ENCODE measurements at regions not wholly inside any gene's neighbourhood (a gene's known extent, or its start where the extent isn't known, plus 50 kb on each side); places are given as distances from the start of the nearest gene placed in this dataset.
A peak's percentile ranks its signal among the peaks of the same experiment; 100 is the strongest.

DNA sequence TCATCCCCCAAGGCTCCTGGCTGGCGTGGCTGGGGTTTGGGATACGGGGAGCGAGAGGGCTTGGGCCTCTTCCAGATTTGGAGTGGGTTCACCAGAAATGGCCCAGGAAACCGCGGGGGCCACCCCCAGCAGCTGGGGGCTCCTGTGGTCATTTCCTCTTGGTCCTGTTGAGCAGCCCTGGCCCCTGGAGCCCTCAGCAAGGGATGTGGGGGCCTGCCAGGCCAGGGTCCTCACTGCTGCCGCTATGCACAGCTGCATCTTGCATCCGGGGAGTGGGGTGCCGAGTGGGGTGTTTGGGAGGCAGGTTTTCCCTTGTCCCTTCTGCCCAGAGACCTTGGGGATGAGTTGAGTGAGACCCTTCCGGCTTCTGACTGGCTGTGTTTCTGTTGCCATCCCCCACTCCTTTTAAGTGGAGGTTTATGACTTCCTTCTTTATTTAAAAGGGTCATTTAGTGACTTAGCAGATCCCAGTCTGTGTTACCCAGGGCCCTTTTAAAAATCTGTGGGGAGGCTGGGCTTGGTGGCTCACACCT, 319.8 kb downstream of the SEC14L1 start (continued):
- TF ChIP-seq FOXM1 (IDR thresholded peaks at IDR 0.05; ENCODE audit: low read depth) = no peak; the same call in 1 of the 2 replicates
- TF ChIP-seq FOXM1 (CRISPR knock-in tag; IDR thresholded peaks at IDR 0.05; ENCODE audit: low read depth) = no peak
- TF ChIP-seq, protein P1, sequence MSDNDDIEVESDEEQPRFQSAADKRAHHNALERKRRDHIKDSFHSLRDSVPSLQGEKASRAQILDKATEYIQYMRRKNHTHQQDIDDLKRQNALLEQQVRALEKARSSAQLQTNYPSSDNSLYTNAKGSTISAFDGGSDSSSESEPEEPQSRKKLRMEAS (CRISPR knock-in tag; IDR thresholded peaks at IDR 0.05) = 0 out of 2 replicates have a peak, but pooled peaks have one; percentile 29
- no peak for TF ChIP-seq SRF (CRISPR knock-in tag; IDR thresholded peaks at IDR 0.05)
- no peak for TF ChIP-seq ZNF146 (CRISPR knock-in tag; IDR thresholded peaks at IDR 0.05; ENCODE audit: unreplicated experiment)
- TF ChIP-seq, protein P2, sequence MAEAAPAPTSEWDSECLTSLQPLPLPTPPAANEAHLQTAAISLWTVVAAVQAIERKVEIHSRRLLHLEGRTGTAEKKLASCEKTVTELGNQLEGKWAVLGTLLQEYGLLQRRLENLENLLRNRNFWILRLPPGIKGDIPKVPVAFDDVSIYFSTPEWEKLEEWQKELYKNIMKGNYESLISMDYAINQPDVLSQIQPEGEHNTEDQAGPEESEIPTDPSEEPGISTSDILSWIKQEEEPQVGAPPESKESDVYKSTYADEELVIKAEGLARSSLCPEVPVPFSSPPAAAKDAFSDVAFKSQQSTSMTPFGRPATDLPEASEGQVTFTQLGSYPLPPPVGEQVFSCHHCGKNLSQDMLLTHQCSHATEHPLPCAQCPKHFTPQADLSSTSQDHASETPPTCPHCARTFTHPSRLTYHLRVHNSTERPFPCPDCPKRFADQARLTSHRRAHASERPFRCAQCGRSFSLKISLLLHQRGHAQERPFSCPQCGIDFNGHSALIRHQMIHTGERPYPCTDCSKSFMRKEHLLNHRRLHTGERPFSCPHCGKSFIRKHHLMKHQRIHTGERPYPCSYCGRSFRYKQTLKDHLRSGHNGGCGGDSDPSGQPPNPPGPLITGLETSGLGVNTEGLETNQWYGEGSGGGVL (CRISPR knock-in tag; IDR thresholded peaks at IDR 0.05) = no peak
- TF ChIP-seq CXXC5 (CRISPR knock-in tag; IDR thresholded peaks at IDR 0.05) = no peak
- TF ChIP-seq, protein P3, sequence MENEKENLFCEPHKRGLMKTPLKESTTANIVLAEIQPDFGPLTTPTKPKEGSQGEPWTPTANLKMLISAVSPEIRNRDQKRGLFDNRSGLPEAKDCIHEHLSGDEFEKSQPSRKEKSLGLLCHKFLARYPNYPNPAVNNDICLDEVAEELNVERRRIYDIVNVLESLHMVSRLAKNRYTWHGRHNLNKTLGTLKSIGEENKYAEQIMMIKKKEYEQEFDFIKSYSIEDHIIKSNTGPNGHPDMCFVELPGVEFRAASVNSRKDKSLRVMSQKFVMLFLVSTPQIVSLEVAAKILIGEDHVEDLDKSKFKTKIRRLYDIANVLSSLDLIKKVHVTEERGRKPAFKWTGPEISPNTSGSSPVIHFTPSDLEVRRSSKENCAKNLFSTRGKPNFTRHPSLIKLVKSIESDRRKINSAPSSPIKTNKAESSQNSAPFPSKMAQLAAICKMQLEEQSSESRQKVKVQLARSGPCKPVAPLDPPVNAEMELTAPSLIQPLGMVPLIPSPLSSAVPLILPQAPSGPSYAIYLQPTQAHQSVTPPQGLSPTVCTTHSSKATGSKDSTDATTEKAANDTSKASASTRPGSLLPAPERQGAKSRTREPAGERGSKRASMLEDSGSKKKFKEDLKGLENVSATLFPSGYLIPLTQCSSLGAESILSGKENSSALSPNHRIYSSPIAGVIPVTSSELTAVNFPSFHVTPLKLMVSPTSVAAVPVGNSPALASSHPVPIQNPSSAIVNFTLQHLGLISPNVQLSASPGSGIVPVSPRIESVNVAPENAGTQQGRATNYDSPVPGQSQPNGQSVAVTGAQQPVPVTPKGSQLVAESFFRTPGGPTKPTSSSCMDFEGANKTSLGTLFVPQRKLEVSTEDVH (IDR thresholded peaks at IDR 0.05; ENCODE audit: low read depth, partially characterized antibody) = no peak
- no peak for TF ChIP-seq MAFK (IDR thresholded peaks at IDR 0.05; ENCODE audit: low read length)
- no peak for TF ChIP-seq OTX1 (CRISPR knock-in tag; IDR thresholded peaks at IDR 0.05)
- TF ChIP-seq MTF1 (CRISPR knock-in tag; IDR thresholded peaks at IDR 0.05; ENCODE audit: borderline replicate concordance) = no peak
- no peak for TF ChIP-seq FUS (optimal IDR thresholded peaks at IDR 0.05; ENCODE audit: low read depth, low read length)
- no peak for TF ChIP-seq CREM (IDR thresholded peaks at IDR 0.05; ENCODE audit: low read depth)
- no peak for TF ChIP-seq PPARD (CRISPR knock-in tag; IDR thresholded peaks at IDR 0.05)
- TF ChIP-seq JUND (IDR thresholded peaks at IDR 0.05; ENCODE audit: borderline replicate concordance, low read depth, low read length) = 0 out of 2 replicates have a peak, but pooled peaks have one; percentile 3
- no peak for TF ChIP-seq JUND (tag; IDR thresholded peaks at IDR 0.05; ENCODE audit: borderline replicate concordance, low read depth, low read length)
- no peak for TF ChIP-seq TBL1XR1 (IDR thresholded peaks at IDR 0.05; ENCODE audit: low read length in 2 of 2)
- no peak for TF ChIP-seq ZNF41 (CRISPR knock-in tag; conservative IDR thresholded peaks at IDR 0.05)
- no peak for TF ChIP-seq SNRNP70 (optimal IDR thresholded peaks at IDR 0.05; ENCODE audit: low read depth, low read length)
- TF ChIP-seq SOX6 (IDR thresholded peaks at IDR 0.05) = no peak
- peak; percentile 16; the same call in 1 of the 2 replicates for TF ChIP-seq PHF8 (IDR thresholded peaks at IDR 0.05; ENCODE audit: borderline replicate concordance, low read length)
- TF ChIP-seq ZNF589 (CRISPR knock-in tag; IDR thresholded peaks at IDR 0.05; ENCODE audit: low read depth) = no peak
- TF ChIP-seq L3MBTL2 (IDR thresholded peaks at IDR 0.05) = no peak
- TF ChIP-seq, protein P4, sequence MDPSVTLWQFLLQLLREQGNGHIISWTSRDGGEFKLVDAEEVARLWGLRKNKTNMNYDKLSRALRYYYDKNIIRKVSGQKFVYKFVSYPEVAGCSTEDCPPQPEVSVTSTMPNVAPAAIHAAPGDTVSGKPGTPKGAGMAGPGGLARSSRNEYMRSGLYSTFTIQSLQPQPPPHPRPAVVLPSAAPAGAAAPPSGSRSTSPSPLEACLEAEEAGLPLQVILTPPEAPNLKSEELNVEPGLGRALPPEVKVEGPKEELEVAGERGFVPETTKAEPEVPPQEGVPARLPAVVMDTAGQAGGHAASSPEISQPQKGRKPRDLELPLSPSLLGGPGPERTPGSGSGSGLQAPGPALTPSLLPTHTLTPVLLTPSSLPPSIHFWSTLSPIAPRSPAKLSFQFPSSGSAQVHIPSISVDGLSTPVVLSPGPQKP (CRISPR knock-in tag; IDR thresholded peaks at IDR 0.05) = no peak
- no peak for TF ChIP-seq ETV1 (tag; conservative IDR thresholded peaks at IDR 0.05; ENCODE audit: low read depth)
